Panc1 (cell line): ENCODE measurements at regions not wholly inside any gene's neighbourhood (a gene's known extent, or its start where the extent isn't known, plus 50 kb on each side); places are given as distances from the start of the nearest gene placed in this dataset.

Experiments
- ATAC-seq: fragments of 200-7000 bp; cut with Tn5 transposase; 2 replicates; pipeline ENCODE4 v1.9.1; 2020; ENCODE audit warnings: mild to moderate bottlenecking, moderate library complexity
- BruUV-seq: library from RNA; stranded (reverse); fragments of 400-500 nt; replicated peaks from 2 replicates; lab custom pipeline; 2021; lab: Mats Ljungman, UMichigan
- CTCF ChIA-PET: fragments of 300-600 bp; sonication (Branson Sonifier 250); formaldehyde crosslinking; loops from one replicate; lab custom pipeline; 2022; ENCODE audit warnings: antibody characterized with exemption; lab: Charles Lee
- POLR2A ChIA-PET: fragments of 300-600 bp; sonication (Branson Sonifier 250); formaldehyde crosslinking; loops from one replicate; lab custom pipeline; 2022; ENCODE audit warnings: antibody characterized with exemption; lab: Charles Lee
- DNase-seq: peaks from one replicate; pipeline ENCODE4 v3.0.0-alpha.2; 2010; ENCODE audit warnings: low read depth, low spot score
- H3K27ac ChIP-seq: 2 replicates; pipeline ENCODE4 v1.5.1; 2011; ENCODE audit warnings: mild to moderate bottlenecking, low read length, inconsistent platforms
- H3K27me3 ChIP-seq: fragments of 200-500 bp; sonication (Bioruptor generic); 2 replicates; pipeline ENCODE4 v1.6.0; 2014; ENCODE audit warnings: low read length, inconsistent platforms; ENCODE audit not compliant: control insufficient read depth, insufficient read depth
- H3K36me3 ChIP-seq: fragments of 200-500 bp; sonication (Bioruptor generic); 2 replicates; pipeline ENCODE4 v1.5.1; 2014; ENCODE audit warnings: inconsistent platforms, mild to moderate bottlenecking, low read length, moderate library complexity; ENCODE audit not compliant: control insufficient read depth, insufficient read depth
- H3K4me1 ChIP-seq: 2 replicates; pipeline ENCODE4 v1.5.1; 2011; ENCODE audit warnings: inconsistent platforms, mild to moderate bottlenecking, low read length, moderate library complexity; ENCODE audit not compliant: control insufficient read depth, insufficient read depth
- H3K4me3 ChIP-seq, 2 experiments: 2 replicates each; pipeline ENCODE4 v1.5.1; 2011 to 2012; ENCODE audit warnings: low read depth in 2 of 2, low read length in 2 of 2, mild to moderate bottlenecking in 2 of 2, inconsistent platforms in 1 of 2, moderate library complexity in 1 of 2
- H3K9me3 ChIP-seq: fragments of 200-500 bp; sonication (Bioruptor generic); 2 replicates; pipeline ENCODE4 v1.5.1; 2014; ENCODE audit warnings: low read depth, mild to moderate bottlenecking, inconsistent platforms, low read length, moderate library complexity; ENCODE audit not compliant: control insufficient read depth, insufficient read depth
- POLR2AphosphoS5 ChIP-seq: IDR thresholded peaks from 2 replicates; pipeline ENCODE4 v1.6.1; 2012; ENCODE audit warnings: mild to moderate bottlenecking, low read depth, low read length, moderate library complexity
- SIN3A ChIP-seq: IDR thresholded peaks from 2 replicates; pipeline ENCODE4 v1.6.1; 2012; ENCODE audit warnings: low read depth, mild to moderate bottlenecking, low read length, moderate library complexity, borderline replicate concordance; ENCODE audit not compliant: insufficient read depth
- TCF7L2 ChIP-seq: IDR thresholded peaks from 2 replicates; pipeline ENCODE4 v1.6.1; 2011; ENCODE audit warnings: mild to moderate bottlenecking, low read depth, low read length, inconsistent platforms
- in situ Hi-C: cut with HindIII; loops from 2 replicates; pipeline ENCODE4 v1.10.0; 2016; ENCODE audit warnings: low sequenced_read_pairs, low pct_unique_long_range_greater_than_20kb
- intact Hi-C: fragments of 100-400 bp; cut with micrococcal nuclease; formaldehyde crosslinking; loops from one replicate; pipeline ENCODE4 v1.10.0; 2022; ENCODE audit not compliant: unreplicated experiment
- TF ChIP-seq, protein P1 (sequence below), 2 experiments: IDR thresholded peaks; 2 replicates each; pipeline ENCODE4 v1.6.1; 2011 to 2012; ENCODE audit warnings: low read depth in 2 of 2, control low read depth in 1 of 2, low read length in 1 of 2, mild to moderate bottlenecking in 1 of 2, moderate library complexity in 1 of 2; ENCODE audit not compliant: insufficient read depth in 1 of 2
- TF ChIP-seq, protein P2 (sequence below): fragments of 450-650 bp; IDR thresholded peaks from 2 replicates; pipeline ENCODE4 v1.5.1; 2017; ENCODE audit warnings: mild to moderate bottlenecking

DNA sequence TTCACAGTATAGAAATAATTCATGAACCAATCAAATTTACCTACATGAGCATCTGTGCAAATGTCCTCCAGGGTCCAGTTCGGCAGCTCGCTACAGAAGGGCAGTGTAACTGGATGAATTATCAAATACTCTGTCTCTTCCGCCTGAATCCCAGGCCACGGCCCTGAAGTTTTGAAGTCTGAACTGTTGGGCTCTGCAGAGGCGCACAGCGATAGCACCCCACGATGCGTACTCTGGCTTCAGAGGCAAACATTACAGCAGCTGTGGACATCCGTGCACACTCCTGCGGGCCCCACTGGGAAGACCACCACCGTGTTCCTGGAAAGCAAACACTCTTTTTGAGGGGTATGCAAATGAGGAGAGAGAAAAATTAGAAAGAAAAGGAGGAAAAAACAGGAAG lies 259.8 kb upstream of the TCERG1L start:
- ATAC-seq (no peak), DNase-seq (no peak)
- in situ Hi-C loops, result no loop called here
- CTCF ChIA-PET, result no interaction called here
- H3K27ac ChIP-seq, result no peak overlapping the region
- H3K27me3 ChIP-seq, result peaks cover 4% of the 10 kb centered on the region
- H3K4me3 ChIP-seq, result no peak overlapping the region
- BruUV-seq, result no TSS peak
- intact Hi-C loops, result no loop called here
- H3K36me3 ChIP-seq, result no peaks in the 10 kb centered on the region
- H3K4me1 ChIP-seq, result no peaks in the 10 kb centered on the region
- H3K9me3 ChIP-seq, result no peaks in the 10 kb centered on the region
- TF ChIP-seq POLR2AphosphoS5 (no peak), TCF7L2 (no peak), SIN3A (no peak)
- TF ChIP-seq, protein P1, sequence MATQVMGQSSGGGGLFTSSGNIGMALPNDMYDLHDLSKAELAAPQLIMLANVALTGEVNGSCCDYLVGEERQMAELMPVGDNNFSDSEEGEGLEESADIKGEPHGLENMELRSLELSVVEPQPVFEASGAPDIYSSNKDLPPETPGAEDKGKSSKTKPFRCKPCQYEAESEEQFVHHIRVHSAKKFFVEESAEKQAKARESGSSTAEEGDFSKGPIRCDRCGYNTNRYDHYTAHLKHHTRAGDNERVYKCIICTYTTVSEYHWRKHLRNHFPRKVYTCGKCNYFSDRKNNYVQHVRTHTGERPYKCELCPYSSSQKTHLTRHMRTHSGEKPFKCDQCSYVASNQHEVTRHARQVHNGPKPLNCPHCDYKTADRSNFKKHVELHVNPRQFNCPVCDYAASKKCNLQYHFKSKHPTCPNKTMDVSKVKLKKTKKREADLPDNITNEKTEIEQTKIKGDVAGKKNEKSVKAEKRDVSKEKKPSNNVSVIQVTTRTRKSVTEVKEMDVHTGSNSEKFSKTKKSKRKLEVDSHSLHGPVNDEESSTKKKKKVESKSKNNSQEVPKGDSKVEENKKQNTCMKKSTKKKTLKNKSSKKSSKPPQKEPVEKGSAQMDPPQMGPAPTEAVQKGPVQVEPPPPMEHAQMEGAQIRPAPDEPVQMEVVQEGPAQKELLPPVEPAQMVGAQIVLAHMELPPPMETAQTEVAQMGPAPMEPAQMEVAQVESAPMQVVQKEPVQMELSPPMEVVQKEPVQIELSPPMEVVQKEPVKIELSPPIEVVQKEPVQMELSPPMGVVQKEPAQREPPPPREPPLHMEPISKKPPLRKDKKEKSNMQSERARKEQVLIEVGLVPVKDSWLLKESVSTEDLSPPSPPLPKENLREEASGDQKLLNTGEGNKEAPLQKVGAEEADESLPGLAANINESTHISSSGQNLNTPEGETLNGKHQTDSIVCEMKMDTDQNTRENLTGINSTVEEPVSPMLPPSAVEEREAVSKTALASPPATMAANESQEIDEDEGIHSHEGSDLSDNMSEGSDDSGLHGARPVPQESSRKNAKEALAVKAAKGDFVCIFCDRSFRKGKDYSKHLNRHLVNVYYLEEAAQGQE (IDR thresholded peaks at IDR 0.05; ENCODE audit: insufficient read depth in 1 of 2, low read depth in 2 of 2, low read length in 1 of 2), result no peak
- TF ChIP-seq, protein P2, sequence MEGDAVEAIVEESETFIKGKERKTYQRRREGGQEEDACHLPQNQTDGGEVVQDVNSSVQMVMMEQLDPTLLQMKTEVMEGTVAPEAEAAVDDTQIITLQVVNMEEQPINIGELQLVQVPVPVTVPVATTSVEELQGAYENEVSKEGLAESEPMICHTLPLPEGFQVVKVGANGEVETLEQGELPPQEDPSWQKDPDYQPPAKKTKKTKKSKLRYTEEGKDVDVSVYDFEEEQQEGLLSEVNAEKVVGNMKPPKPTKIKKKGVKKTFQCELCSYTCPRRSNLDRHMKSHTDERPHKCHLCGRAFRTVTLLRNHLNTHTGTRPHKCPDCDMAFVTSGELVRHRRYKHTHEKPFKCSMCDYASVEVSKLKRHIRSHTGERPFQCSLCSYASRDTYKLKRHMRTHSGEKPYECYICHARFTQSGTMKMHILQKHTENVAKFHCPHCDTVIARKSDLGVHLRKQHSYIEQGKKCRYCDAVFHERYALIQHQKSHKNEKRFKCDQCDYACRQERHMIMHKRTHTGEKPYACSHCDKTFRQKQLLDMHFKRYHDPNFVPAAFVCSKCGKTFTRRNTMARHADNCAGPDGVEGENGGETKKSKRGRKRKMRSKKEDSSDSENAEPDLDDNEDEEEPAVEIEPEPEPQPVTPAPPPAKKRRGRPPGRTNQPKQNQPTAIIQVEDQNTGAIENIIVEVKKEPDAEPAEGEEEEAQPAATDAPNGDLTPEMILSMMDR, result no peak
- POLR2A ChIA-PET, result no interaction called here

DNA sequence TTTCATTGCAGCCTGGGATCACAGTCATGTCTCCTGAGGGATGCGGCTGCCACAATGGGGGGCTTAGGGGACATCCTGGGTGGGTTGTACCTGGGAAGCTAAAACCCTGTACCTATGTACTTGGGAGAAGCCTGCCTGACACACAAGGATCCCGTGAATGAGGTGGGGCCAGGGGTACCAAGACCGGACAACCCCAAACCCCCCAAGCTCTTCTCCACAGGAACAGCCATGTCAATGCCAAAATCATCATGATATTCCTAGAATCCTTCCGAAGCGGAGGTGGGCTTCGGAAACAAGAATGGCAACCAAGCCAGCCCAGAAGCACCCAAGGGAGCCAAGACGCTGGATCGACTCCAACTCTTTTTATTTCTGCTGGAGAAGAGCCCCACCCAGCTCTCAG lies 260.3 kb upstream of the TCERG1L start:
- ATAC-seq, result no peak
- H3K27me3 ChIP-seq, result peaks cover 2% of the 10 kb centered on the region; the same call in 1 of the 2 replicates
- no peaks in the 10 kb centered on the region for H3K4me1 ChIP-seq
- no peak overlapping the region for H3K4me3 ChIP-seq
- TF ChIP-seq, protein P2, result no peak
- no peak for TF ChIP-seq POLR2AphosphoS5
- TF ChIP-seq, protein P1 (IDR thresholded peaks at IDR 0.05; ENCODE audit: insufficient read depth in 1 of 2, low read depth in 2 of 2, low read length in 1 of 2), result no peak
- no peak for TF ChIP-seq SIN3A
- no peak for TF ChIP-seq TCF7L2
- ChIA-PET POLR2A (no interaction called here), CTCF (no interaction called here)
- no peak for DNase-seq
- no peaks in the 10 kb centered on the region for H3K9me3 ChIP-seq
- BruUV-seq, result no TSS peak
- no peak overlapping the region for H3K27ac ChIP-seq
- no peaks in the 10 kb centered on the region for H3K36me3 ChIP-seq
- in situ Hi-C loops, result no loop called here
- intact Hi-C loops, result no loop called here
